DMS 273 (cell line): ENCODE measurements at regions not wholly inside any gene's neighbourhood (a gene's known extent, or its start where the extent isn't known, plus 50 kb on each side); places are given as distances from the start of the nearest gene placed in this dataset.
"Not testable (repeated sequence)": the region's sequence is repeated elsewhere in the genome, so short reads cannot be mapped to it uniquely, and the experiment has no call there.

Source experiments
- DNase-seq: peaks from one replicate; lab custom pipeline; 2025; ENCODE audit not compliant: unreplicated experiment; lab: John Stamatoyannopoulos, UW

DNA sequence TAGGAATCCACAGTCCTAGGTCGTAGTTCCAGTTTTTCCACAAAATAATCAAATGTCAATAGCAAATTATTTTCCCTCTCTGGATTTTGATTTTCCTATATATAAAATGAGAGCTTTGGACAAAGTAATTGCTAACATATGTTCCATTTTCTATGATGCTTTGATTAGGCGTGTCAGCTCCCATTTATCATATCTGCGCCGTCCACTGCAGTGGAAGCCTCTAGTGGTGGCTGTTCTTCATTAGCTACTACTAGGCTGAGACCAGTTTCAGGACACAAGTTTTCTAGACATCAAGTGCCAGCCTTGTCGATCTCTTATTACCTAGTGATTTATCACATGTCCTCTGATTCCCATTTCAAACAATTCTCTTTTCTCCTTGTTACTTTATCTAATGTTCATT, 271.5 kb downstream of the TUSC7 start:
- no peak for DNase-seq

DNA sequence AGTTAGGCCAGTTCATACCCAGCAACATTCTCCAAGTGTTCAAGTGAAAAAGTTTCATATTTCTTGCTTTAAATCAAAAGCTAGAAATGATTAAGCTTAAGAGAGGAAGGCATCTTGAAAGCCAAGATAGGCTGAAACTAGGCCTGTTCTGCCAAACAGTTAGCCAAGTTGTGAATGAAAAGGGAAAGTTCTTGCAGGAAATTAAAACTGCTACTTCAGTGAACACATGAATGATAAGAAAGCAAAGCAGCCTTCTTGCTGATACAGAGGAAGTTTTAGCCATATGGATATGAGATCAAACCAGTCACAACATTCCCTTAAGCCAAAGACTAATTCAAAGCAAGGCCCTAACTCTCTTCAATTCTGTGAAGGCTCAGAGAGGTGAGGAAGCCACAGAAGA, 274.7 kb downstream of the TUSC7 start:
- no peak for DNase-seq

DNA sequence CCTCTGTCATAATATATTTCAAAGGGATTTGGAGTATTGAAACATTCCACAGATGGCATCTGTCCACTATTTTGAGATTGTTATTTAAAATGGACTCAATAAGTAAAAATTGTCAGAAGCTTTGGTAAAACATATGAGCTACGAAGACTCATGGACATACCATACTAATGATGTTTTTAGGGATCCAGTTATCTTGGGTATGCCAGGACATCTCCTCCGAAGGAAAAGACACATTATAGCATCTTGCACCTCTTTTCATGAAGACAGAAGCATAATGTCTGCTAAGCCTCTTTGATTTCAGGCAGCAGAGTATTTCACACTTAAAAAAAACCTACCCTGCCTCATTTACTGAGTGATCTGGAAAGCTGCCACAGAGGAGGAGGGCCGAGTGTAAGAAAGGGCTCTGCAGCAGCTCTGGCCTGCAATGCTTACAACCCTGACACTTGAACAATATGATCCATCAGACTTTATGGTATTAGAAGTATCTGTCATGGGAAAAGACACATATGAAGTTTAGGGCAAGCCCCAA, 284.8 kb downstream of the TUSC7 start:
- DNase-seq = no peak

DNA sequence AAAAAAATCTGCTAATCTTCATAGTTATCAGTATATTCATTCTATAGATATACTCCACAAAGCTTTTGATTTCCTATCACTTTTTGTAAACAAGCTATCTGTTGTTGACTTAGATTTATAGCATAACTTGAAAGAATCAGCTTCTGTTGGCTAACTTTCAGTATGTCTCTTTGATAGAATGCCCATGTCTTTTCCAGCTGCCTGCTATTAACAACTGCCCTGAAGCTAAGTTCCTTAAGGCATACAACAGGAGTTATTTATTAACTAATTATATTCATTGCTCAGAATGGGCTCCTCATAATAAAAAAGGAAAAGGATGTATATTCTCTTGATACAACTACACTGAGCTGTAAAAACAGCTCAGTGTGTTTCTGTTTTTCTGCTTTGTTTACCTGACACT, 293.9 kb downstream of the TUSC7 start:
- no peak for DNase-seq

DNA sequence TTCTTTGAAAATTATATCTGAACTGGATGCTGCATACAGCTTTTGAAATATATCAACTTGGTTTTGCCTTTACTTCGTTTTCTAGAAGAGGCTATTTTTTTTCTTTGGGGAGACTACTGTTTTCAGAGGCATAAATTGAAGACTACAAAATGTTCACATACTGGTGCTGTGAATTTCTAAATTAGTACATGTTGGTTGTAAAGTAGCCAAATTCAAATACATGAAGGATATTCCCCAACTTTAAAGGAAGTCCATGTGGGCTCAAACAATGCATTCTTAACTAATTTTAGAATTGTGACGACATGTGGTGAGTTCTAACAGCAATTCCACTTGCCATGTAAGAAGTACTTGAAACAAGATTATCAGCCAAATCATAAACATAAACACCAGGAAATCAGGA, 295.7 kb downstream of the TUSC7 start:
- no peak for DNase-seq

DNA sequence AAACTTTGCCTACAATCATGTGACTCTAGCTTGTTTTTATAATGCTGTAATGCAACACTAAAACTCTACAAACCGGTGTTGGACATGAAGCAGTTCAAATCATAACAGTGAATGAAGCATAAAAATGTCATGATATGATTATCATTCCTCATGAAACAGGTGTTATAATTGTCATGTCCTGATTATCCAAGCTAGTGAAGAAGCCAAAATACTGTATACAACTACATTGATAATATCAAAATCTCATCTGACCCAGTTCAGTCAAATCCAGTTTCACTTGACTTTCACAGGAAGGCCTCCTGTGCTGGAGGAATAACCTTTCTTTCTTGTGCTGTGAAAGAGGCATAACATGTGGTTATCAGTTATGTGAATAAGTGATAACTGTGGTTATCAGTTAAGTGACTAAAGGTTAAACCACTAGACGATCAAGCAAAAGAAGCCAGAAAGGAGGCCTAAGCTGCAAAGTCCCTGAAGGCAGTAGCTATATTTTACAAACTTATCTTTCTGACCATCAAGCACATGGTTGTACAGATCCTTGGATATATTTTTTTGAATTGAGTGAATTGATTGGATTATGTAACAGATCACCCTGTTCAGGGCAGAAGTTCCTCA, 296.4 kb downstream of the TUSC7 start:
- no peak for DNase-seq

DNA sequence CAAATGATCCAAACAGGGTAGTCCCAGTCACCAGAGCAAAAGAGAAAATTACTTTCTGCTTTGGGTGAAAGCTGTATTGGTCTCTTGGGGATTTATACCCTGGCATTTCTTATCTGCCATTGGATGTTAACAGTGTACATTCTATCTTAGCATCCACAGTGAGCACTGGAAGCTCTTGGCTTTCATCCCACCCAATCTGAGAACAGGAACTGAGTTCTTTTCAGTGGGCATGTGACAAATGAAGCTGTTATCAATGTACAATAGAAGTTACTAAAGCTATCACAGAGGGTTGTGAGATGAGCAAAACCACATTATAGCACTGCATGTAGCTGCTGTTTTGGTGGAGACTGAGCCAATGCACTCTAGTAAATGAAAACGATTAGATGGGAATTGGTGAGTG, 300.7 kb downstream of the TUSC7 start:
- DNase-seq = no peak

DNA sequence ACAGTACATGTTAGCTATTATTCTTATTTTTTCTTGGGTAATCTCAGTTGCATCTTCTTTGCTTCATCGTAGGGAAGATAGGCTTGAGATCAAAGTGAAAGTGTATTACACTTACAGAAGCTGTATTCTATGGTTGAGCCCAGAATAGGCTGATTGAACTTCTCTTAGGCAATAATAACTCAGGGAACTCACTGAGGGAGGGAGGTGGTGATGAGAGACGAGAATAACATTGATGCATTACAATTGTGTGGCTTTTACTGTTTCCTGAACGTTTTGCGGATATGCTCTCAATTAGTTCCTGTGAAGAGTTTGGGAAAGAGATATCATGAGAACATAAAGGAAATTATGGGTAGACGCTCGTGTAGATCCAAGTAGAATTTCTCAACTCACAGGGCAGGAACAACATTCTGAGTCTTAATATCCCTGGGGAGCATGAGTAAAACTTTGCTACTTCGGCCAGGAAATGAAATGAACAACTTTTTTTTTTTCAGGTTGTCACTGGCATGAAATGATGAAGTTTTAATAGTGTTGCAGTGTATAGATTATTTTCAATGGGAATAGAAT, 302.2 kb downstream of the TUSC7 start:
- no peak for DNase-seq

DNA sequence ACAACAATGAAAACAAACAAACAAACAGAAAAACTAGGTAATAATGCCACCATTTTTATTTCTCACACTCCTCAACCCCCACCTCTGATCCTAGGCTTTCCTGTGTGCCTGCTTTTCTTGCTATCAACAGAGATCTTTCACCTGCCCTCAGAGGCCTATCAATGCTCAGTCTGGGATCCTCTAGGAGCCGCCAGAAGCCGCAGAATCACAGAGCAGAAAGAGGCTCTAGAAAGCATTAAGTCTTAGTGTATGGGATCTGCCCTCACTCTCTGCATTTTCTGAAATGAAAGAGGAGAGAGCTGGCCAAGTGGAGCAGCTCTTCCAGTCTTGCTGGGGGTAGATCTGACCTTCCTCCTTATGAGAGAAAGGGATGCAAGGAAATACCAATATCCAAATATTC, 306.8 kb downstream of the TUSC7 start:
- DNase-seq = peak; percentile 4

DNA sequence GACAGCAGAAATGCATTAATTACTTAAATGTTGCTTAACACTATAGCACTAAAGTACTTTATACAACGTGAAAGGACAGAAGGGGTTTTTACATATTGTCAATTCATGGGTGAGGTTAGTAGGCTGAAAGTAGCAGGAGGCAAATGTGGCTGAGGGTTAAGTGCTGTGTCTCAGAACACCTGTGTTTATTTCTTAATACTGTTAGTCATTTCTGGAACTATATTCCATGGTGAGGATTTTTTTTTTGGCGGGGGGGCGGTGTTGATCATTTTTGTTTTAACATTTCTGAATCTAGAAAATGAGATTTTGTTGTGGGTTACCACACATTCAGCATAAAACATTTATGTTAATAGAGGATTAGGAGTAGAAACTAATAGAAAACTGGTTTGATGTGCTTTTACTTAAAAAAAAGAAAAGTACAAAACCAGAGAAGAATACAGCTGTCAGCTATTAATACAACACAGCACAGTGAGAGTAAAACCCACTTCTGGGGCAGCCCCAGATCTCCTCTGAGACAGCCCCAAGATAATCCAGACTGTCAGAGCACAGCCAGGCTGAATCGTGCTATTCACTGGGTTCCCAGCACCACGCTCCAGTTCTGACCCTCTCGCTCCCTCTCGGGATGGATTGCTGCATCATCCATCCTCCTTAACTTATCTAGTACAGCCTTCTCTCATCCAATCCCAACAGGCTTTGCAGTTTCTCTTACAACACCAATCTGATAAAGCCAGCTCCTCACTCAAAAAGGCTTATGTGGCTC, 307.7 kb downstream of the TUSC7 start:
- DNase-seq = no peak

DNA sequence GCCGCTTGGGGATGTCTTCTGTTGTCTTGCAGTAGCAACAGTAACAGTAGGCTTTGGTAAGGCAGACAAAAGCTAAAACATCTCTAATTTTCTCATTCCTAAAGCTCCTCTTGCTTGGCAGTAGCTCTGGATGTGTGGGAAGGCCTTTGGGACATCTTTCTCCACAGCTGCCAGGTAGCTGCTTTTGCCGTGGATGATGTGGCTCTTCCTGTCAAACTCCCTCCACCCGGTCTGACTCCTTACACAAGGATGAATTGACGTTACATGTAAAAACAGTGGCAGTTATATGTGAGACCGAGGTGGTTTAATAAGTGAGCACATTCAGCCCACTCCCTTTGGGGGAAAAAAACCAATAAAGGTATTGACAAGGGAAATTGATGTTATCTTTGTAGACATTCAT, 309.1 kb downstream of the TUSC7 start:
- no peak for DNase-seq

DNA sequence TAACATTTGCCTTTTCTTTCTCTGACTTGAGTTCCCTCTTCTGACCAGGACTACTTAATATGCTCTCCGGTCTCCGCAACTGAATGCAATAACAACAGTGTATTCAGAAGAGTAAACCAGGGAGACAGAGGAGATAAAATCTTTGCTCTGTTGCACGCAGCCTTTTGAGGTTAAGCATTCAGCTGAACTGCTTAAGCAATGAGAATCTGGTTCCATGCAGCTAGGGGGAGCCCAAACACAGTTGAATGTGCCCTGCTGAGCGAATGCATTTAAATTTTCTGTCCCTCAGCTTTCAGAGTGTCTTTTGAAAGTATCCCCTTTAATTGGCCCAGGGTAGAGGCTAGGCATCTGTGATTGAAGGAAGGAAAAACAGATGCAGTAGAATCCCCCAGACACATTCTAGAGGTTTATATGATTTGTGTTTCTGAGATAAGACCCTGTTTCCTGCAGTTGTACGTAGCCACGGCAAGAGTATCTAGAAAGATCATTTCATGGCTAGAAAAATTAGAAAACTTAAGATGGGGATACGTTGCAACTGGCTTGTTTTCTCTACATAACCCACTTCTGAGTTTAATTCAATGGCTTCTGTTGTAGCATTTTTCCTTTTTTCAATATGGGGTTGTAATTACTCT, 309.6 kb downstream of the TUSC7 start:
- DNase-seq = peak; percentile 84

DNA sequence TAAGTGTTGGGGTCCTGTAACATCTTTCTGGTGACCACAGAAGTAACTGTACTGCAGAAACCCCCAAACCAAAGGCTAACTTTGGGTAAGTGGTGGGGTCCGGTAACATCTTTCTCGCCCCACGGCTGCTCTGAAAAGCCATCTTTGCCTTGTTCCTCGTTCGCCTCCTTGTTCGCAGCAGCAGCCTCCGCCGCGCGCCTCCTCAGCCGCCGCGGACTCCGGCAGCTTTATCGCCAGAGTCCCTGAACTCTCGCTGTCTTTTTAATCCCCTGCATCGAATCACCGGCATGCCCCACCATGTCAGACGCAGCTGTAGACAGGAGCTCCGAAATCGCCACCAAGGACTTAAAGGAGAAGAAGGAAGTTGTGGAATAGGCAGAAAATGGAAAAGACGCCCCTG, 316.8 kb downstream of the TUSC7 start:
- no peak for DNase-seq

DNA sequence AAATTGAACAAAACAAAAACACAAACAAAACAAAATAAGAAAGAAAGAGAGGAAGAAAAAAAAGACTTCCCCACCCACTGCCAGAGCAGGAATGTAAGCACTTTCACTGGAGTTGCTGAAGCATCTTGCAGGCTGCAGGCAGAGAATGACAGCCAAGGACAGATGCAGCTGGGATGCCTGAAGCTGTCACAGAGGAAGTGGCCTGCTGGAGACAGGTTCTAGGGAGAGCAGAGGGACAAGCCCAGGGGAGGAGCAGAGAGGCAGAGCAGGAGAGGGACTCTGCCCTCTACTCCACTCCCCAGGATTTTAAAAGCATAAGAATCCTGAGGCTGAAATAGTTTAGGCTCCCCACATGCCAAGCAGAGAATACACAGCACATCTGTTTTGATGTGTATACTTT, 326.2 kb downstream of the TUSC7 start:
- no peak for DNase-seq

DNA sequence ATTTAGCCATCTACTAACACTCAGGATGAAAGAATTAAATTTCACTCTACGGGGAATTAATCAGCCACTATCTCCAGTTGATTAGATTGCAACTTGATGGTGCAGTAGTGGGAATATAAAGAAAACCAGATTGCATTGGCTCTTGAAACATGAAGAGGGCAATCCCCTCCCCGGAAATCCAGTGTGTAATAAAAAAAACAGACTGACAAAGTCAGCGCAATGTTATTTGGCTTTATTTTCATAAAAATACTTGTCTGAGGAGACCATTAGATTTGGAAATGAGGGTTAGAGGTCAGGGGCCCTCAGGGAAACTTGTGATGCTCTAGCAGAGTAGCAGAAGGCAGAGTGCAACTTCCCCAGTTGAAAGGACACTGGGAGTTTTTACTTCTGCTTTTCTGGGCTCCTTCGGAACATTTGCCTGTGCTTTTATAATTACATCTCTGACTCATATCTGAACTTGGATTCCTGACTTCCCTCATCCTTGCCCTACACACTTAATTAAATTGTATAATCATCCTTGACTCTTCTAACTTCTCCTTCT, 326.8 kb downstream of the TUSC7 start:
- no peak for DNase-seq

DNA sequence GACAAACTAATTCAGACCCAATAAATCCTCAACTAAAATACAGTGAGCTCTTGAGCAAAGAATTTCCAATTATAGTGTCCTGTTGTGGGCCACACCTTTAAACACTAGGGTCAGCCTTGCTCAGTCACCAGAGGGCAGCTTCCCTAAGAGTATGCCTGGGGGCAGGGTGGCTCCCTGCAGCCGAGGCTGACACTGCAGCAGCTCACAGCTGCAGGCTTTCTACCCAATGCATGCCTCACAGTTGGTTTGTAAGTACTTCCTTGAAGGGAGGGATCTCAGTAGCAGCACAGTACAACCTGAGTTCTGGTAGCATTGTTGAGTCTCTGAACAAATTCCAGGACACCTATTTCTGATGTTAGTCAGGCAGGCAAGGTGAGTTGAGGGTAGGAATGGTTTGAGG, 335.6 kb downstream of the TUSC7 start:
- no peak for DNase-seq

DNA sequence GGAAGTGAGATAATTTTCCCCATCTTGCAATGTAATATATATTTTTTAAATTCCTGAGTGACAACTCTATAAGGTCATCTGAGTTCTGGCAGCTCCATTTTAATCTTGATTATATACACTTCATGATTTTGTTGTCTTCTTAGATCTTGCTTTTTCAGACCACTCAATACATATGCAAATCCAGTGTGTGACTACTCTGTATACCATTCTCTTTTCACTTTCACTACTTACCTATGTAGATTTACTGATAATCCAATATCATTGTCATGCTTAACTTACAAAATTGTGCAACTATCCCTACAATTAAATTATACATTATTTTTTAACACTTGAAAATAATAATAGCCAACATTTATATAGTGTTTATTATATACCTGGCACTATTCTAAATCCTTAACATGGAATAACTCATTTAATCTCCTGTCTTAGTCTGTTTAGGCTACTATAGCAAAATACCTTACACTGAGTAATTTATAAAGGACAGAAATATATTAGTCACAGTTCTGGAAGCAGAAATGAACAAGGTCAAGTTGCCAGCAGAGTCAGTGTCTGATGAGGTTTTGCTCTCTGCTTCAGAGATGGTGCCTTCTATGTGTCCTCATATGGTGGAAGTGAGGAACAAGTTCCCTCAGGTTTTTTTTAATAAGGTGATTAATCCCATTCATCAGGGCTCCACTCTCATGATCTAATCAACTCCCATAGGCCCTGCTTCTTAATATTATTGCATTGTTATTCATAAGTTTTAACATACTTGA, 338.5 kb downstream of the TUSC7 start:
- DNase-seq = no peak

DNA sequence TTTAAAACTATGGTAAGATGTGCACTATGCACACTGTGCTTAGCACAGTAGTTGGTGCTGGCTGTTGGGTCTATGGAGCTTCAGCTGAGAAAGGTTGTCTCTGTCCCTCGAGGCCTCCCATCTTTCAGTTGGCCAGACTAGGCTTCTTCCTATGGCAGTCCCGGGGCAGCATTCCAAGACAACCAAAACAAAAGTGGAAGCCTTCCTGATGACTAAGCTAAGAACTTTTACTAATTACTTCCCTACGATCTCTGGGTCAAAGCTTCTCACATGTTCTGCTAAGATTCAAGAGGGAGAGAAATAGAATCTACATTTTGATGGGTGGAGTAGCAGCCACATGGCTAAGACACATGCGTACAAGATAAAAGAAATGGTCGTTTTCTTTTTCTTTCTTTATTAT, 342.8 kb downstream of the TUSC7 start:
- DNase-seq = no peak

DNA sequence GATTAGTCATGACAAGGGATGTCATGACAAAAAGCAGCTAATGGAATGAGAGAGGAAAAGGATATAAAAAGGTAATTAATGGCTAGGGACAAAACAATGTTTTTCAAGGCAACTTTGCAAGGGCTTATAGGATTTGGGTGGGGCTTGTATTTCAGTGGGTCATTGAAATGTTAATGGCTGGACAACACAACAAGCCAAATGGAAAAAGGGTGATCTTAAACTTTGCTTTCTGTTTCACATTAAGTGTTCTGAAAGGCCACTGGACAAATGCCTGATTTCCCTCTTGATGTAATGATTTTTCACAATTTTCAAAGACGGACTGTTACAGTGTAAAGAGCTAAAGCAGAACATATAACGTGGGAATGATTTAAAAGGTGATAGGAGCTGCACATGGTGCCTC, 345.0 kb downstream of the TUSC7 start:
- no peak for DNase-seq

DNA sequence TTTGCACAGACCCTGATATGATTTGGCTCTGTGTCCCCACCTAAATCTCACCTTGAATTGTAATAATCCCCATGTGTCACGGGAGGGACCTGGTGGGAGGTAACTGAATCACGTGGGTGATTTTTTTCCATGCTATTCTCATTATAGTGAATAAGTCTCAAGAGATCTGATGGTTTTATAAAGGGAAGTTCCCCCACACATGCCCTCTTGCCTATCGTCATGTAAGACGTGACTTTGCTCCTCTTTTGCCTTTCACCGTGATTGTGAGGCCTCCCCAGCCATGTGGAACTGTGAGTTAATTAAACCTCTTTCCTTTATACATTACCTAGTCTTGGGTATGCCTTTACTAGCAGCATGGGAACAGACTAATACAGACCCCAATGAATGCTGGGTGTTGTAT, 347.4 kb downstream of the TUSC7 start:
- DNase-seq = not testable (repeated sequence)
